GM18498 (cell line): ENCODE measurements at regions not wholly inside any gene's neighbourhood (a gene's known extent, or its start where the extent isn't known, plus 50 kb on each side); places are given as distances from the start of the nearest gene placed in this dataset.
"Not testable (repeated sequence)": the region's sequence is repeated elsewhere in the genome, so short reads cannot be mapped to it uniquely, and the experiment has no call there.

Experiments
- ATAC-seq: cut with Tn5 transposase; IDR thresholded peaks from one replicate; pipeline ENCODE4 v1.9.1; 2021; ENCODE audit warnings: mild to moderate bottlenecking, moderate library complexity; ENCODE audit not compliant: unreplicated experiment

GRCh38 chr6:74597840-74598239, 608.0 kb downstream of the COL12A1 start:
- peak; percentile 35 for ATAC-seq

- ATAC-seq: no peak
Observed at GRCh38 chr6:74597266-74597665, 608.6 kb downstream of the COL12A1 start.

GRCh38 chr6:74596588-74596987, 609.3 kb downstream of the COL12A1 start:
- ATAC-seq: no peak

GRCh38 chr6:74594350-74594749, 611.5 kb downstream of the COL12A1 start:
- not testable (repeated sequence) for ATAC-seq

GRCh38 chr6:74588094-74588832, 617.6 kb downstream of the COL12A1 start:
- ATAC-seq: no peak

GRCh38 chr6:74587386-74587785, 618.5 kb downstream of the COL12A1 start:
- ATAC-seq: no peak

GRCh38 chr6:74585753-74586152, 620.1 kb downstream of the COL12A1 start:
- ATAC-seq: no peak

GRCh38 chr6:74581681-74582080, 624.2 kb downstream of the COL12A1 start:
- no peak for ATAC-seq

GRCh38 chr6:74579794-74580193, 626.1 kb downstream of the COL12A1 start:
- ATAC-seq: no peak

- no peak for ATAC-seq
Observed at GRCh38 chr6:74579047-74579446, 626.8 kb downstream of the COL12A1 start.

- ATAC-seq: no peak
Observed at GRCh38 chr6:74578339-74578738, 627.5 kb downstream of the COL12A1 start.

- ATAC-seq: peak; percentile 97
Observed at GRCh38 chr6:74577619-74578018, 628.2 kb downstream of the COL12A1 start.

GRCh38 chr6:74574794-74575193, 631.1 kb downstream of the COL12A1 start:
- ATAC-seq: no peak

GRCh38 chr6:74573613-74574012, 632.2 kb downstream of the COL12A1 start:
- no peak for ATAC-seq

- no peak for ATAC-seq
Observed at GRCh38 chr6:74570044-74570443, 635.8 kb downstream of the COL12A1 start.

GRCh38 chr6:74568861-74569260, 637.0 kb downstream of the COL12A1 start:
- ATAC-seq: no peak

GRCh38 chr6:74567923-74568290, 637.9 kb downstream of the COL12A1 start:
- not testable (repeated sequence) for ATAC-seq

- no peak for ATAC-seq
Observed at GRCh38 chr6:74567281-74567922, 638.5 kb downstream of the COL12A1 start.

GRCh38 chr6:74557236-74557635, 648.6 kb downstream of the COL12A1 start:
- no peak for ATAC-seq

- ATAC-seq: no peak
Observed at GRCh38 chr6:74554041-74554440, 651.8 kb downstream of the COL12A1 start.

- ATAC-seq: no peak
Observed at GRCh38 chr6:74551896-74552295, 654.0 kb downstream of the COL12A1 start.

- no peak for ATAC-seq
Observed at GRCh38 chr6:74550821-74551220, 655.0 kb downstream of the COL12A1 start.

- no peak for ATAC-seq
Observed at GRCh38 chr6:74549746-74550145, 656.1 kb downstream of the COL12A1 start.
